B cell (primary cell): ENCODE measurements at regions not wholly inside any gene's neighbourhood (a gene's known extent, or its start where the extent isn't known, plus 50 kb on each side); places are given as distances from the start of the nearest gene placed in this dataset.

ENCODE experiments used
- ATAC-seq: fragments of 200-7000 bp; cut with Tn5 transposase; one replicate; pipeline ENCODE4 v1.10.0; 2021; ENCODE audit warnings: low read depth, mild to moderate bottlenecking, moderate number of reproducible peaks, moderate library complexity
- CTCF ChIA-PET: fragments of 350-600 bp; sonication (Branson Sonifier 250); formaldehyde crosslinking; loops from one replicate; lab custom pipeline; 2021; ENCODE audit warnings: antibody characterized with exemption, inconsistent platforms; lab: Charles Lee
- POLR2A ChIA-PET: fragments of 350-600 bp; sonication (Branson Sonifier 250); formaldehyde crosslinking; loops from one replicate; lab custom pipeline; 2021; ENCODE audit warnings: antibody characterized with exemption; lab: Charles Lee
- DNase-seq: peaks from one replicate; pipeline ENCODE4 v3.0.0; 2013
- H2AFZ ChIP-seq: 2 replicates; pipeline ENCODE4 v1.6.1; 2012; ENCODE audit warnings: mild to moderate bottlenecking, low read depth, low read length; ENCODE audit not compliant: insufficient read depth, poor library complexity, severe bottlenecking
- H3K27ac ChIP-seq, 2 donors: 1 replicate in 1 of 2; 2 replicates in 1 of 2; pipeline ENCODE4 v1.5.1; 2012 to 2013; ENCODE audit warnings: low read length in 2 of 2, mild to moderate bottlenecking in 2 of 2, moderate library complexity in 1 of 2
- H3K27me3 ChIP-seq, 4 experiments: fragments of 200-600 bp in 1 of 4; sonication (generic) in 1 of 4; replicated peaks in 1 of 4; 1 replicate in 2 of 4; 2 replicates in 2 of 4; pipeline versions ENCODE4 v1.6.1 to v1.7.0; 2013 to 2016; ENCODE audit warnings: low read length in 3 of 4, mild to moderate bottlenecking in 2 of 4, mixed read lengths in 1 of 4, moderate library complexity in 1 of 4; ENCODE audit not compliant: insufficient read depth in 4 of 4, control insufficient read depth in 3 of 4; ENCODE audit errors: control extremely low read depth in 1 of 4
- H3K36me3 ChIP-seq, 2 experiments: replicated peaks in 1 of 2; 1 replicate in 1 of 2; 2 replicates in 1 of 2; pipeline versions ENCODE4 v1.6.1 to v1.7.1; 2013; ENCODE audit warnings: low read length in 1 of 2; ENCODE audit not compliant: insufficient read depth in 2 of 2, control insufficient read depth in 1 of 2; ENCODE audit errors: control extremely low read depth in 1 of 2, extremely low read depth in 1 of 2
- H3K4me1 ChIP-seq, 2 donors: fragments of 200-600 bp in 1 of 2; sonication (generic) in 1 of 2; 1 replicate in 1 of 2; 2 replicates in 1 of 2; pipeline versions ENCODE4 v1.5.1 to v1.6.1; 2013 to 2017; ENCODE audit warnings: low read length in 2 of 2; ENCODE audit not compliant: control insufficient read depth in 2 of 2, insufficient read depth in 2 of 2
- H3K4me2 ChIP-seq: replicated peaks from 2 replicates; pipeline ENCODE3; 2012; ENCODE audit warnings: mild to moderate bottlenecking, low read depth, low read length; ENCODE audit not compliant: poor library complexity, severe bottlenecking
- H3K4me3 ChIP-seq, 5 experiments: fragments of 200-600 bp in 1 of 5; sonication (generic) in 1 of 5; 1 replicate in 3 of 5; 2 replicates in 2 of 5; pipeline versions ENCODE4 v1.5.1 to v1.7.0; 2011 to 2016; ENCODE audit warnings: low read length in 4 of 5, mild to moderate bottlenecking in 4 of 5, low read depth in 2 of 5, control low read depth in 1 of 5, moderate library complexity in 1 of 5; ENCODE audit not compliant: insufficient read depth in 1 of 5; ENCODE audit errors: control extremely low read depth in 1 of 5, extremely low read depth in 1 of 5
- H3K79me2 ChIP-seq: fragments of 200-600 bp; sonication (generic); one replicate; pipeline ENCODE4 v1.6.0; 2016; ENCODE audit warnings: low read length; ENCODE audit not compliant: control insufficient read depth, insufficient read depth
- H3K9ac ChIP-seq: fragments of 200-600 bp; sonication (generic); 2 replicates; pipeline ENCODE4 v1.6.1; 2017; ENCODE audit warnings: mild to moderate bottlenecking, low read length, moderate library complexity
- H3K9me3 ChIP-seq, 3 donors: one replicate each; pipeline versions ENCODE4 v1.6.1 to v1.7.1; 2013; ENCODE audit warnings: low read length in 2 of 3; ENCODE audit not compliant: control insufficient read depth in 2 of 3, insufficient read depth in 1 of 3; ENCODE audit errors: control extremely low read depth in 1 of 3
- H4K20me1 ChIP-seq: 2 replicates; pipeline ENCODE4 v1.6.0; 2012; ENCODE audit warnings: mild to moderate bottlenecking, low read length; ENCODE audit not compliant: insufficient read depth, control insufficient read depth, poor library complexity, severe bottlenecking
- H3K27ac Mint-ChIP-seq: one replicate; pipeline ENCODE4 v1.8.0; 2021; ENCODE audit warnings: mixed read lengths
- H3K27me3 Mint-ChIP-seq: one replicate; pipeline ENCODE4 v1.8.0; 2021; ENCODE audit warnings: mixed read lengths
- H3K4me1 Mint-ChIP-seq: one replicate; pipeline ENCODE4 v1.8.0; 2021; ENCODE audit warnings: mixed read lengths
- H3K4me3 Mint-ChIP-seq: one replicate; pipeline ENCODE4 v1.8.0; 2021; ENCODE audit warnings: mixed read lengths
- H3K9me3 Mint-ChIP-seq: one replicate; pipeline ENCODE4 v1.8.0; 2022; ENCODE audit warnings: mixed read lengths; ENCODE audit not compliant: insufficient read depth
- EZH2 ChIP-seq: IDR thresholded peaks from 2 replicates; pipeline ENCODE4 v1.6.1; 2012; ENCODE audit warnings: borderline replicate concordance, low read depth, mild to moderate bottlenecking, moderate library complexity, low read length; ENCODE audit not compliant: insufficient read depth, poor library complexity, severe bottlenecking
- WGBS: methylation state at CpG from one replicate; pipeline ENCODE4 v1.1.5; 2013; ENCODE audit warnings: missing lambda C conversion rate; ENCODE audit not compliant: insufficient coverage; 5-methylcytosine and 5-hydroxymethylcytosine counted together
- intact Hi-C: fragments of 100-400 bp; cut with micrococcal nuclease; formaldehyde crosslinking; loops from one replicate; pipeline ENCODE4 v1.10.0; 2022
- TF ChIP-seq, protein P1 (sequence below): fragments of 200-600 bp; IDR thresholded peaks from one replicate; pipeline ENCODE4 v1.8.0; 2022; ENCODE audit warnings: antibody characterized with exemption, mild to moderate bottlenecking

DNA sequence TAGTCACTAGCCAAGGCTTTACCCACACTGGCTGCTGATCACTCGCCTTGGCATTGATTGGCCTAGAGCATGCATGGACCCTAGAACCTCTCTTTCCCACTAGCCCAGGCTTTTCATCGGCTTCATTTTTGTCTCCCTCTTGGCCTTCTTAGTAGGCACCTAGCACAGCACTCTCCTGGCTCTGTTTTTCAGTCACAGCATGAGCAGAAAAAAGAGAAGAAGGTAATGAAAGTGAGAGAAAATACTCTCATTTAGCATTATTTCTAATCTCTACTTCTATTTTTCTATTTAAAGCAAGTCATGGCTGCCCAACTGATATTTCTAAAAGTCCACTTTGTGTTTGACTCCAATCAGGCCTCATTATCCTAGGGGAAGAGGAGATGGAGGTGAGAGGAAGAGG is 267.2 kb downstream of the FBXO8 start:
- no peak overlapping the region for H2AFZ ChIP-seq
- no peaks in the 10 kb centered on the region for H3K9me3 Mint-ChIP-seq
- no peaks in the 10 kb centered on the region for H3K27me3 ChIP-seq
- no peak overlapping the region for H3K9ac ChIP-seq
- CTCF ChIA-PET, result no interaction called here
- ATAC-seq, result no peak
- POLR2A ChIA-PET, result no interaction called here
- no peaks in the 10 kb centered on the region for H3K9me3 ChIP-seq
- H4K20me1 ChIP-seq, result no peaks in the 10 kb centered on the region
- no peak overlapping the region for H3K27ac ChIP-seq
- WGBS, result 100% methylated on average over 1 of the region's 2 CpGs
- H3K4me2 ChIP-seq, result no peak overlapping the region
- H3K27me3 Mint-ChIP-seq, result no peaks in the 10 kb centered on the region
- no peak for TF ChIP-seq EZH2
- TF ChIP-seq, protein P1, sequence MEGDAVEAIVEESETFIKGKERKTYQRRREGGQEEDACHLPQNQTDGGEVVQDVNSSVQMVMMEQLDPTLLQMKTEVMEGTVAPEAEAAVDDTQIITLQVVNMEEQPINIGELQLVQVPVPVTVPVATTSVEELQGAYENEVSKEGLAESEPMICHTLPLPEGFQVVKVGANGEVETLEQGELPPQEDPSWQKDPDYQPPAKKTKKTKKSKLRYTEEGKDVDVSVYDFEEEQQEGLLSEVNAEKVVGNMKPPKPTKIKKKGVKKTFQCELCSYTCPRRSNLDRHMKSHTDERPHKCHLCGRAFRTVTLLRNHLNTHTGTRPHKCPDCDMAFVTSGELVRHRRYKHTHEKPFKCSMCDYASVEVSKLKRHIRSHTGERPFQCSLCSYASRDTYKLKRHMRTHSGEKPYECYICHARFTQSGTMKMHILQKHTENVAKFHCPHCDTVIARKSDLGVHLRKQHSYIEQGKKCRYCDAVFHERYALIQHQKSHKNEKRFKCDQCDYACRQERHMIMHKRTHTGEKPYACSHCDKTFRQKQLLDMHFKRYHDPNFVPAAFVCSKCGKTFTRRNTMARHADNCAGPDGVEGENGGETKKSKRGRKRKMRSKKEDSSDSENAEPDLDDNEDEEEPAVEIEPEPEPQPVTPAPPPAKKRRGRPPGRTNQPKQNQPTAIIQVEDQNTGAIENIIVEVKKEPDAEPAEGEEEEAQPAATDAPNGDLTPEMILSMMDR, result no peak
- H3K4me1 ChIP-seq, result no peaks in the 10 kb centered on the region
- no peaks in the 10 kb centered on the region for H3K79me2 ChIP-seq
- intact Hi-C loops, result no loop called here
- H3K4me3 ChIP-seq, result no peak overlapping the region
- no peaks in the 10 kb centered on the region for H3K4me1 Mint-ChIP-seq
- H3K36me3 ChIP-seq, result no peaks in the 10 kb centered on the region
- H3K27ac Mint-ChIP-seq, result no peak overlapping the region
- no peak for DNase-seq
- no peak overlapping the region for H3K4me3 Mint-ChIP-seq

DNA sequence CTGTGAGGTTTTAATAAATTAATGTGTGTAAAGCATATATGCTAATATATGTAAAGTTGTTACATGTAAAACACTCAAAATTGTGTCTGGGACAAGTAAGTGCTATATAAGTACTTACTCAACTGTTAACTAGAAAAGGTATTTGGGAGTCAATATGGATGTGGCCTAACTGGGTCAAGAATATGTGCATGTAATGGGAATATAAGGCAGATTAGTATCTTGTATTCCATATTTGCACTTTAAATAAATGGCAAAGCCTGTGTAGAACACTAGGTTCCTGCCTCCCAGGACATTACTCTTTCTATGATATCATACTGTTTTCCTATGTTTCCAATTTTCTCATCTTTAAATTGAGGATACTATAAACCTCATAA is 270.6 kb downstream of the FBXO8 start:
- no peak overlapping the region for H3K27ac Mint-ChIP-seq
- DNase-seq, result no peak
- Histone ChIP-seq H3K27ac (no peak overlapping the region), H3K4me1 (no peaks in the 10 kb centered on the region), H3K36me3 (no peaks in the 10 kb centered on the region), H3K27me3 (no peaks in the 10 kb centered on the region), H3K79me2 (no peaks in the 10 kb centered on the region), H4K20me1 (no peaks in the 10 kb centered on the region), H3K9ac (no peak overlapping the region), H3K4me3 (no peak overlapping the region), H2AFZ (no peak overlapping the region), H3K9me3 (no peaks in the 10 kb centered on the region), H3K4me2 (no peak overlapping the region)
- CTCF ChIA-PET, result no interaction called here
- no peak overlapping the region for H3K4me3 Mint-ChIP-seq
- H3K27me3 Mint-ChIP-seq, result no peaks in the 10 kb centered on the region
- H3K9me3 Mint-ChIP-seq, result no peaks in the 10 kb centered on the region
- no peaks in the 10 kb centered on the region for H3K4me1 Mint-ChIP-seq
- no peak for ATAC-seq
- POLR2A ChIA-PET, result no interaction called here
- intact Hi-C loops, result no loop called here
- TF ChIP-seq EZH2, result no peak
- TF ChIP-seq, protein P1, result no peak
